DND-41 (cell line): ENCODE measurements at regions not wholly inside any gene's neighbourhood (a gene's known extent, or its start where the extent isn't known, plus 50 kb on each side); places are given as distances from the start of the nearest gene placed in this dataset.

Experiments
- CTCF ChIP-seq: IDR thresholded peaks from 2 replicates; pipeline ENCODE4 v1.5.1; 2012; ENCODE audit warnings: borderline replicate concordance, low read length, moderate library complexity, mild to moderate bottlenecking; ENCODE audit not compliant: poor library complexity, severe bottlenecking; ENCODE audit errors: extremely low read depth
- EZH2 ChIP-seq: IDR thresholded peaks from 3 replicates; pipeline ENCODE4 v1.6.1; 2012; ENCODE audit warnings: borderline replicate concordance, low read depth, mild to moderate bottlenecking, moderate library complexity, low read length, inconsistent platforms; ENCODE audit not compliant: severe bottlenecking

- TF ChIP-seq CTCF (no peak), EZH2 (no peak)
Observed at GRCh38 chr13:55606045-55606665, 1534.6 kb upstream of the PRR20A start.
